Immature natural killer cell (primary cell): ENCODE measurements at regions not wholly inside any gene's neighbourhood (a gene's known extent, or its start where the extent isn't known, plus 50 kb on each side); places are given as distances from the start of the nearest gene placed in this dataset.
"Not testable (repeated sequence)": the region's sequence is repeated elsewhere in the genome, so short reads cannot be mapped to it uniquely, and the experiment has no call there.

Experiments
- DNase-seq, 3 donors: peaks; one replicate each; pipeline ENCODE4 v3.0.0; 2022; ENCODE audit warnings: mixed read lengths in 1 of 3
- H3K27ac Mint-ChIP-seq, 6 donors: one replicate each; pipeline ENCODE4 v1.8.0; 2020; ENCODE audit warnings: mixed read lengths in 6 of 6, mild to moderate bottlenecking in 5 of 6, inconsistent platforms in 4 of 6, moderate library complexity in 3 of 6
- H3K27me3 Mint-ChIP-seq, 3 donors: one replicate each; pipeline ENCODE4 v1.8.0; 2020 to 2021; ENCODE audit warnings: low read depth in 3 of 3, mild to moderate bottlenecking in 3 of 3, mixed read lengths in 3 of 3, moderate library complexity in 3 of 3, inconsistent platforms in 1 of 3
- H3K36me3 Mint-ChIP-seq, 3 donors: one replicate each; pipeline ENCODE4 v1.8.0; 2020; ENCODE audit warnings: mixed read lengths in 3 of 3, inconsistent platforms in 2 of 3, mild to moderate bottlenecking in 2 of 3
- H3K4me1 Mint-ChIP-seq, 2 donors: one replicate each; pipeline ENCODE4 v1.8.0; 2020; ENCODE audit warnings: inconsistent platforms in 2 of 2, mild to moderate bottlenecking in 2 of 2, mixed read lengths in 2 of 2, moderate library complexity in 1 of 2
- H3K4me3 Mint-ChIP-seq, 5 donors: one replicate each; pipeline ENCODE4 v1.8.0; 2020; ENCODE audit warnings: mild to moderate bottlenecking in 5 of 5, mixed read lengths in 5 of 5, inconsistent platforms in 3 of 5, moderate library complexity in 3 of 5
- H3K9me3 Mint-ChIP-seq, 6 donors: one replicate each; pipeline ENCODE4 v1.8.0; 2020; ENCODE audit warnings: mild to moderate bottlenecking in 6 of 6, mixed read lengths in 6 of 6, inconsistent platforms in 4 of 6, moderate library complexity in 3 of 6

- H3K36me3 Mint-ChIP-seq = no peaks in the 10 kb centered on the region
- no peak for DNase-seq
- no peak overlapping the region for H3K27ac Mint-ChIP-seq
These were observed 122.6 kb upstream of the ID4 start for GRCh38 chr6:19714434-19715166.

GRCh38 chr6:19715167-19715551 lies 122.0 kb upstream of the ID4 start:
- H3K27me3 Mint-ChIP-seq = peaks cover 0 to 2% (median 0%) of the 10 kb centered on the region in 3 donors
- no peaks in the 10 kb centered on the region for H3K36me3 Mint-ChIP-seq
- peaks cover 0 to 1% (median 0%) of the 10 kb centered on the region in 6 donors for H3K9me3 Mint-ChIP-seq
- DNase-seq = no peak
- no peak overlapping the region for H3K4me3 Mint-ChIP-seq
- no peaks in the 10 kb centered on the region for H3K4me1 Mint-ChIP-seq
- H3K27ac Mint-ChIP-seq = no peak overlapping the region

More at GRCh38 chr6:19714434-19715166, 122.6 kb upstream of the ID4 start:
- Mint-ChIP-seq H3K27me3 (peaks cover 0 to 2% (median 0%) of the 10 kb centered on the region in 3 donors), H3K4me3 (no peak overlapping the region), H3K4me1 (no peaks in the 10 kb centered on the region), H3K9me3 (peaks cover 0 to 1% (median 0%) of the 10 kb centered on the region in 6 donors)

- no peaks in the 10 kb centered on the region for H3K27me3 Mint-ChIP-seq
- no peaks in the 10 kb centered on the region for H3K36me3 Mint-ChIP-seq
- no peak for DNase-seq
- H3K27ac Mint-ChIP-seq = no peak overlapping the region
- H3K4me3 Mint-ChIP-seq = no peak overlapping the region
- H3K9me3 Mint-ChIP-seq = peaks cover 0 to 4% (median 0%) of the 10 kb centered on the region in 6 donors
- no peaks in the 10 kb centered on the region for H3K4me1 Mint-ChIP-seq
These were observed 117.5 kb upstream of the ID4 start for GRCh38 chr6:19719691-19720128.

- no peaks in the 10 kb centered on the region for H3K36me3 Mint-ChIP-seq
- H3K9me3 Mint-ChIP-seq = peaks cover 0 to 4% (median 0%) of the 10 kb centered on the region in 6 donors
- H3K27ac Mint-ChIP-seq = no peak overlapping the region
- DNase-seq = no peak
- H3K27me3 Mint-ChIP-seq = peaks cover 0 to 3% (median 1%) of the 10 kb centered on the region in 3 donors
- H3K4me3 Mint-ChIP-seq = no peak overlapping the region
- H3K4me1 Mint-ChIP-seq = no peaks in the 10 kb centered on the region
These were observed 115.3 kb upstream of the ID4 start for GRCh38 chr6:19721766-19722377.

- Mint-ChIP-seq H3K4me1 (no peaks in the 10 kb centered on the region), H3K9me3 (peaks cover 0 to 4% (median 0%) of the 10 kb centered on the region in 6 donors), H3K27ac (no peak overlapping the region), H3K27me3 (peaks cover 0 to 3% (median 1%) of the 10 kb centered on the region in 3 donors), H3K4me3 (no peak overlapping the region), H3K36me3 (no peaks in the 10 kb centered on the region)
- DNase-seq = no peak
These were observed 114.2 kb upstream of the ID4 start for GRCh38 chr6:19722999-19723398.

- no peaks in the 10 kb centered on the region for H3K36me3 Mint-ChIP-seq
- peaks cover 0 to 3% (median 1%) of the 10 kb centered on the region in 3 donors for H3K27me3 Mint-ChIP-seq
- H3K4me1 Mint-ChIP-seq = no peaks in the 10 kb centered on the region
- H3K4me3 Mint-ChIP-seq = no peak overlapping the region
- DNase-seq = no peak
- peaks cover 0 to 4% (median 0%) of the 10 kb centered on the region in 6 donors for H3K9me3 Mint-ChIP-seq
- H3K27ac Mint-ChIP-seq = no peak overlapping the region
These were observed 113.6 kb upstream of the ID4 start for GRCh38 chr6:19723545-19723944.

GRCh38 chr6:19725436-19725835 lies 111.7 kb upstream of the ID4 start:
- not testable (repeated sequence) for DNase-seq, H3K4me3 Mint-ChIP-seq, H3K4me1 Mint-ChIP-seq, H3K36me3 Mint-ChIP-seq, H3K27ac Mint-ChIP-seq, H3K9me3 Mint-ChIP-seq, H3K27me3 Mint-ChIP-seq

- peaks cover 1 to 10% (median 3%) of the 10 kb centered on the region in 3 donors for H3K27me3 Mint-ChIP-seq
- DNase-seq = no peak
- no peaks in the 10 kb centered on the region for H3K36me3 Mint-ChIP-seq
- peaks cover 0 to 4% (median 0%) of the 10 kb centered on the region in 6 donors for H3K9me3 Mint-ChIP-seq
- no peak overlapping the region for H3K27ac Mint-ChIP-seq
- no peak overlapping the region for H3K4me3 Mint-ChIP-seq
- no peaks in the 10 kb centered on the region for H3K4me1 Mint-ChIP-seq
These were observed 105.9 kb upstream of the ID4 start for GRCh38 chr6:19731282-19731681.

- no peak overlapping the region for H3K4me3 Mint-ChIP-seq
- no peaks in the 10 kb centered on the region for H3K36me3 Mint-ChIP-seq
- peaks cover 0 to 4% (median 0%) of the 10 kb centered on the region in 6 donors for H3K9me3 Mint-ChIP-seq
- no peaks in the 10 kb centered on the region for H3K4me1 Mint-ChIP-seq
- no peak overlapping the region for H3K27ac Mint-ChIP-seq
- no peak for DNase-seq
- peaks cover 0 to 10% (median 5%) of the 10 kb centered on the region in 3 donors for H3K27me3 Mint-ChIP-seq
These were observed 103.1 kb upstream of the ID4 start for GRCh38 chr6:19734061-19734460.

GRCh38 chr6:19734519-19734918 lies 102.7 kb upstream of the ID4 start:
- no peak overlapping the region for H3K27ac Mint-ChIP-seq
- peaks cover 0 to 2% (median 0%) of the 10 kb centered on the region in 6 donors for H3K9me3 Mint-ChIP-seq
- H3K36me3 Mint-ChIP-seq = no peaks in the 10 kb centered on the region
- H3K27me3 Mint-ChIP-seq = peaks cover 0 to 10% (median 5%) of the 10 kb centered on the region in 3 donors
- H3K4me3 Mint-ChIP-seq = no peak overlapping the region
- DNase-seq = no peak
- no peaks in the 10 kb centered on the region for H3K4me1 Mint-ChIP-seq

- H3K9me3 Mint-ChIP-seq = peaks cover 0 to under 1% (median 0%) of the 10 kb centered on the region in 6 donors
- H3K4me3 Mint-ChIP-seq = no peak overlapping the region
- H3K27ac Mint-ChIP-seq = no peak overlapping the region
- H3K4me1 Mint-ChIP-seq = no peaks in the 10 kb centered on the region
- no peak for DNase-seq
- H3K36me3 Mint-ChIP-seq = no peaks in the 10 kb centered on the region
- H3K27me3 Mint-ChIP-seq = peaks cover 0 to 10% (median 5%) of the 10 kb centered on the region in 3 donors
These were observed 101.1 kb upstream of the ID4 start for GRCh38 chr6:19736066-19736465.

- Mint-ChIP-seq H3K9me3 (peaks cover 0 to 5% (median 2%) of the 10 kb centered on the region in 6 donors), H3K27ac (no peak overlapping the region), H3K4me3 (no peak overlapping the region), H3K27me3 (peaks cover 0 to 6% (median 5%) of the 10 kb centered on the region in 3 donors), H3K4me1 (no peaks in the 10 kb centered on the region), H3K36me3 (no peaks in the 10 kb centered on the region)
- no peak for DNase-seq
These were observed 99.2 kb upstream of the ID4 start for GRCh38 chr6:19738010-19738409.

GRCh38 chr6:19749722-19750121 lies 87.4 kb upstream of the ID4 start:
- DNase-seq = no peak
- no peaks in the 10 kb centered on the region for H3K36me3 Mint-ChIP-seq
- H3K27ac Mint-ChIP-seq = no peak overlapping the region
- peaks cover 0 to 4% (median 0%) of the 10 kb centered on the region in 6 donors for H3K9me3 Mint-ChIP-seq
- no peaks in the 10 kb centered on the region for H3K4me1 Mint-ChIP-seq
- no peak overlapping the region for H3K4me3 Mint-ChIP-seq
- peaks cover 0 to 6% (median 0%) of the 10 kb centered on the region in 3 donors for H3K27me3 Mint-ChIP-seq

GRCh38 chr6:19752746-19753145 lies 84.4 kb upstream of the ID4 start:
- no peaks in the 10 kb centered on the region for H3K4me1 Mint-ChIP-seq
- H3K36me3 Mint-ChIP-seq = no peaks in the 10 kb centered on the region
- DNase-seq = no peak
- peaks cover 0 to 4% (median 0%) of the 10 kb centered on the region in 3 donors for H3K27me3 Mint-ChIP-seq
- H3K9me3 Mint-ChIP-seq = peaks cover 0 to 1% (median 0%) of the 10 kb centered on the region in 6 donors
- no peak overlapping the region for H3K27ac Mint-ChIP-seq
- no peak overlapping the region for H3K4me3 Mint-ChIP-seq
